ENCODE measurements at regions not wholly inside any gene's neighbourhood (a gene's known extent, or its start where the extent isn't known, plus 50 kb on each side); places are given as distances from the start of the nearest gene placed in this dataset.

DNA sequence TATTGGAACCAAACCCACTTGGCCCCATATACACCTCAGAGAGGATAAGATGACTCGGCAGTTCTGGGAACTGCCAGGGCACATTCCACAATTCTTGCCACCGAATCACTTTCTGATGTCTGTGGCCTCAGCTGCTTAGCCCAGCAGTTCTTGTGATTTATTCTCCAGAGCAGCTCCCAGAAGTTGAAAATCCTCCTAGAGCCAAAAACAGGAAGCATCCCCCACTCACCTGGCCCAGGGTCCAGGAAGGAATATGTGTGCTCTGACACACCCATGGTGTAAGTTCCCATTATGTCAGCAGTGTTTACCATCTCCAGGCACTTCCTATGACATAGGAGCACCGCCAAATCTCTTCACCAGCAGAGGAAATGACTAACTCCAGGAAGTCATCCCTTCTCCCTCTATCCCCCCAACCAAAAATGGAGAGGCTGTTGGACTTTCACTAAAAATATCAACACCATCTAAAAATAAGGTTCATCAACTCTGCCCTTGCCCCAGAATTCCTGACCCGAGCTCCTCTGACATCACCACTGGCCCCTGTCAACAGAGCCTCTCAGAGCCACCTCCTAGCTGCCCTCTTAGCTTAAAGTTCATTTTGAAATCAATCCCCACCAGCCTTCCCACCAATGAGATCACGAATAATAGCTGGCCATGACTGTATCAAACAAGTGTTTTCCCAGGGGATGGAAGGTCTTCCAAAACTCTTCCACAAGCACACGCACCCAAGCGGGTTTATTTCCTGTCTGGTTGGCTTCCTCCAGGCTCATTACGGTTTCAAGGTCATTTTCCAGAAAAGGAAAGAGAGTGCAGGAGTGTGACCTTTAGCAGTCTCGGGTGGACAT, 223.1 kb upstream of the PARD3B start (continued):
- TF ChIP-seq, protein P1, sequence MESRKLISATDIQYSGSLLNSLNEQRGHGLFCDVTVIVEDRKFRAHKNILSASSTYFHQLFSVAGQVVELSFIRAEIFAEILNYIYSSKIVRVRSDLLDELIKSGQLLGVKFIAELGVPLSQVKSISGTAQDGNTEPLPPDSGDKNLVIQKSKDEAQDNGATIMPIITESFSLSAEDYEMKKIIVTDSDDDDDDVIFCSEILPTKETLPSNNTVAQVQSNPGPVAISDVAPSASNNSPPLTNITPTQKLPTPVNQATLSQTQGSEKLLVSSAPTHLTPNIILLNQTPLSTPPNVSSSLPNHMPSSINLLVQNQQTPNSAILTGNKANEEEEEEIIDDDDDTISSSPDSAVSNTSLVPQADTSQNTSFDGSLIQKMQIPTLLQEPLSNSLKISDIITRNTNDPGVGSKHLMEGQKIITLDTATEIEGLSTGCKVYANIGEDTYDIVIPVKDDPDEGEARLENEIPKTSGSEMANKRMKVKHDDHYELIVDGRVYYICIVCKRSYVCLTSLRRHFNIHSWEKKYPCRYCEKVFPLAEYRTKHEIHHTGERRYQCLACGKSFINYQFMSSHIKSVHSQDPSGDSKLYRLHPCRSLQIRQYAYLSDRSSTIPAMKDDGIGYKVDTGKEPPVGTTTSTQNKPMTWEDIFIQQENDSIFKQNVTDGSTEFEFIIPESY (CRISPR knock-in tag; IDR thresholded peaks at IDR 0.05): 0 out of 2 replicates have a peak, but pooled peaks have one; percentile 38

DNA sequence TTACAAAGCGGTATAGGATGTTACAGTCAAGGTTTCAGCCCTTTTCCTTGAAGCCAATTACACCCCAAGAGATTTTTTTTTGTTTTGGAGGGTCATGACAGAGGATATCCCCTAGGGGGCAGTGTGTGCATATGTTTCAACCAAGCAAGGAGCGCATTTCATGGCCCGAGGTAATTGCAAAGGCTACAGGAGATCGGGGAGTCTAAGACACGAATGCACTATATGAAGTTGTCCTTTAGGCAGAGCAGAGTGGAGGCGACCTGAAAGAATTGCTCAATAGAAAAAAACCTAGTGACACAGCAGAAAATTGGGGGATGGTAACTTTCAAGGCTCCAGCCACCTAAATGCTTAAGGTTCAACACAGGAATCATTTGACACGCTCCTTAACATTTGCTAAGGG, 219.8 kb upstream of the PARD3B start:
- DNase-seq (ENCODE audit: low spot score) (peak; percentile 71), ATAC-seq (peak; percentile 89), FAIRE-seq (peak; percentile 81)
- POLR2A ChIA-PET: no interaction called here
- in situ Hi-C loops (cut with HindIII; ENCODE audit: extremely low pct_ligation_motif_present, low pct_unique_long_range_greater_than_20kb) (loop anchor here (5.0 to 25.0 kb wide), 3 partner anchors 367 to 1562 kb away; no protein-coding TSS in a partner anchor), intact Hi-C loops (cut with micrococcal nuclease; ENCODE audit: unreplicated experiment) (loop anchor here (1.0 to 5.0 kb wide), 4 partner anchors 367 to 1488 kb away; no protein-coding TSS in a partner anchor)
- Histone ChIP-seq H3K9me3 (ENCODE audit: low read length) (no peaks in the 10 kb centered on the region), H3K4me2 (ENCODE audit: low read depth, low read length) (no peak overlapping the region), H3K27ac (ENCODE audit: extremely low read length, insufficient read depth, low read length) (no peak overlapping the region), H3K27me3 (ENCODE audit: control insufficient read depth in 1 of 2, insufficient read depth in 2 of 2, low read length in 2 of 2) (no peaks in the 10 kb centered on the region), H3K36me3 (replicated peaks in 1 of 2; ENCODE audit: control insufficient read depth in 1 of 2, insufficient read depth in 2 of 2, low read length in 2 of 2) (no peaks in the 10 kb centered on the region), H4K20me1 (ENCODE audit: insufficient read depth, low read length) (no peaks in the 10 kb centered on the region), H3K9ac (ENCODE audit: insufficient read depth, low read depth, low read length) (no peak overlapping the region), H3K4me1 (ENCODE audit: insufficient read depth, low read length) (peaks cover 9% of the 10 kb centered on the region; the same call in 1 of the 2 replicates), H3K79me2 (ENCODE audit: insufficient read depth, low read length) (no peaks in the 10 kb centered on the region), H2AFZ (ENCODE audit: low read length) (no peak overlapping the region), H3K4me3 (replicated peaks in 1 of 3; ENCODE audit: insufficient read depth in 1 of 3, low read depth in 2 of 3, low read length in 3 of 3) (no peak overlapping the region)
- BruUV-seq (replicated peaks): no TSS peak
- 14% methylated on average over 7 of the region's 7 CpGs for WGBS (ENCODE audit: low lambda C conversion rate)
- CTCF ChIA-PET (ENCODE audit: low intra/inter-chr PET ratio, low total read pairs): interaction anchor here (0.5 to 2.0 kb wide), 8 partner anchors 64 to 1600 kb away, joined by 3 to 27 read pairs (median 4); no protein-coding TSS in a partner anchor
- TF ChIP-seq ZNF282 (IDR thresholded peaks at IDR 0.05; ENCODE audit: partially characterized antibody) (no peak), SSRP1 (CRISPR knock-in tag; IDR thresholded peaks at IDR 0.05) (no peak), KDM1A (CRISPR knock-in tag; IDR thresholded peaks at IDR 0.05) (no peak), DNMT3B (CRISPR knock-in tag; conservative IDR thresholded peaks at IDR 0.05) (no peak), RAD21 (CRISPR knock-in tag; IDR thresholded peaks at IDR 0.05) (peak; percentile 84), ZNF724P (CRISPR knock-in tag; IDR thresholded peaks at IDR 0.05; ENCODE audit: borderline replicate concordance) (no peak), ZFP62 (CRISPR knock-in tag; IDR thresholded peaks at IDR 0.05) (no peak), RXRB (CRISPR knock-in tag; IDR thresholded peaks at IDR 0.05; ENCODE audit: borderline replicate concordance) (peak; percentile 30; the same call in 1 of the 2 replicates), ZNF451 (CRISPR knock-in tag; IDR thresholded peaks at IDR 0.05) (no peak), ARNT2 (CRISPR knock-in tag; IDR thresholded peaks at IDR 0.05; ENCODE audit: low read depth) (0 out of 2 replicates have a peak, but pooled peaks have one; percentile 34), KDM5B (CRISPR knock-in tag; IDR thresholded peaks at IDR 0.05; ENCODE audit: borderline replicate concordance) (no peak), TBP (CRISPR knock-in tag; IDR thresholded peaks at IDR 0.05) (no peak), SMAD3 (CRISPR knock-in tag; IDR thresholded peaks at IDR 0.05) (0 out of 2 replicates have a peak, but pooled peaks have one; percentile 46), SALL1 (CRISPR knock-in tag; IDR thresholded peaks at IDR 0.05) (0 out of 2 replicates have a peak, but pooled peaks have one; percentile 21), ZNF761 (CRISPR knock-in tag; conservative IDR thresholded peaks at IDR 0.05) (0 out of 2 replicates have a peak, but pooled peaks have one; percentile 34), ZNF275 (CRISPR knock-in tag; IDR thresholded peaks at IDR 0.05; ENCODE audit: borderline replicate concordance) (no peak)
- TF ChIP-seq, protein P2, sequence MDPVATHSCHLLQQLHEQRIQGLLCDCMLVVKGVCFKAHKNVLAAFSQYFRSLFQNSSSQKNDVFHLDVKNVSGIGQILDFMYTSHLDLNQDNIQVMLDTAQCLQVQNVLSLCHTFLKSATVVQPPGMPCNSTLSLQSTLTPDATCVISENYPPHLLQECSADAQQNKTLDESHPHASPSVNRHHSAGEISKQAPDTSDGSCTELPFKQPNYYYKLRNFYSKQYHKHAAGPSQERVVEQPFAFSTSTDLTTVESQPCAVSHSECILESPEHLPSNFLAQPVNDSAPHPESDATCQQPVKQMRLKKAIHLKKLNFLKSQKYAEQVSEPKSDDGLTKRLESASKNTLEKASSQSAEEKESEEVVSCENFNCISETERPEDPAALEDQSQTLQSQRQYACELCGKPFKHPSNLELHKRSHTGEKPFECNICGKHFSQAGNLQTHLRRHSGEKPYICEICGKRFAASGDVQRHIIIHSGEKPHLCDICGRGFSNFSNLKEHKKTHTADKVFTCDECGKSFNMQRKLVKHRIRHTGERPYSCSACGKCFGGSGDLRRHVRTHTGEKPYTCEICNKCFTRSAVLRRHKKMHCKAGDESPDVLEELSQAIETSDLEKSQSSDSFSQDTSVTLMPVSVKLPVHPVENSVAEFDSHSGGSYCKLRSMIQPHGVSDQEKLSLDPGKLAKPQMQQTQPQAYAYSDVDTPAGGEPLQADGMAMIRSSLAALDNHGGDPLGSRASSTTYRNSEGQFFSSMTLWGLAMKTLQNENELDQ (CRISPR knock-in tag; IDR thresholded peaks at IDR 0.05; ENCODE audit: borderline replicate concordance): no peak
